GM18511 (cell line): ENCODE measurements at regions not wholly inside any gene's neighbourhood (a gene's known extent, or its start where the extent isn't known, plus 50 kb on each side); places are given as distances from the start of the nearest gene placed in this dataset.
"Not testable (repeated sequence)": the region's sequence is repeated elsewhere in the genome, so short reads cannot be mapped to it uniquely, and the experiment has no call there.

Source experiments
- ATAC-seq: cut with Tn5 transposase; IDR thresholded peaks from one replicate; pipeline ENCODE4 v1.9.1; 2021; ENCODE audit warnings: mild to moderate bottlenecking, moderate library complexity; ENCODE audit not compliant: unreplicated experiment

DNA sequence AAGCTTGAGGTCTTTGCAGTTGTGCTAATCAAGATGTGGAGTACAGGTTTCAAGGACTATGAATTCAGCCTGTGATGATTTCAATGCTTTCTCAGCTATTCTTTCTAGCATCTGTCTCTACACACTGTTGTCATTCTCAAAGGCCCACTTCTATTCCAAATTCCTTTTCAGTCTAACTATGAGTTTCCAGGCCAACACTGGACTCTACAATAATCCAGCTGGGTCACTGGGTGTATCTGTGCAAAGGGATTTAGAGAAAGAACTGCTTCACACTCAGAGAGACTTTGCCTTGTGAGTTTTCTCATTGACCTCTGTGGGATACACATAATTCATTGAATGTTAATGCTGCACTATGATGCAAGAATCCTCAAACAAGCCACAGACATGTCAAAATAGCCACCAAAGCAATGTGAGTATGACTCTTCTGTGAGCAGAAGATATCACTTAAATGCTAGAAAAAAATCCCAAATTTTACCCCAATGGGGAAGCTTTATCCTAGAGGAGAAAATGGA, 171.8 kb upstream of the CLNK start:
- no peak for ATAC-seq

DNA sequence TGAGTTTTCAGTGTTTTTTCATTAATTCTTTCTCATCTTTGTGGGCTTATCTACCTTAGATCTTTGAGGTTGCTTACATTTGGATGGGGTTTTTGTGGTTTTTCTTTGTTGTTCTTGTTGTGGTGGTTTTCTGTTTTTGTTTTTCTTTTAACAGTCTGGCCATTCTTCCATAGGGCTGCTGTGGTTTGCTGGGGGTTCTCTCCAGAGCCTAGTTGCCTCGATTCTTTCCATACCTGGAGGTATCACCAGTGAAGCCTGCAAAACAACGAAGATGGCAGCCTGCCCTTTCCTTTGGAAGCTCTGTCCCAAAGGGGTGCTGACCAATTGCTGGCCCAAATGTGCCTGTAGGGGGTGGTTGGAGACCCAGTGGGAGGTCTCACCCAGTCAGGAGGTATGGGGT, 168.6 kb upstream of the CLNK start:
- no peak for ATAC-seq

- no peak for ATAC-seq
These were observed 157.1 kb upstream of the CLNK start for GRCh38 chr4:10841697-10842096.

DNA sequence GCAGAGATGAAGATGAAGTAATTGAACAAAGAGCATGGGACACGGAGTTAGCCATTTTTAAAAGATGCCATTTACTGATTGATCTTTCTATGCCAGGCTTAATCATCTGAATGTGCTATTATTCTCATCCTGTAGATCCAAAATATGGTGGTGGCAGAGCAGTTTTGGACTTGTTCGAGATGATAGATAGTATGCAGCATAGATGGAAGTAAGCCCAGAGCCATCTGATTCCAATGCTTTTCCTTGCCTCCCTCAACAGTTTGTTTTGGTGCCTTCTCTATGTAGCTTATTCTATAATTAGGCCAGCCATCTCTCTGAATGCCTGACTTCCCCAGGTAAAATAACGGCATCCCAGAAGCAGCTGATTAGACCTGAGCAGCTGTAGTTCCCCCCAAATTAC, 152.6 kb upstream of the CLNK start:
- no peak for ATAC-seq

DNA sequence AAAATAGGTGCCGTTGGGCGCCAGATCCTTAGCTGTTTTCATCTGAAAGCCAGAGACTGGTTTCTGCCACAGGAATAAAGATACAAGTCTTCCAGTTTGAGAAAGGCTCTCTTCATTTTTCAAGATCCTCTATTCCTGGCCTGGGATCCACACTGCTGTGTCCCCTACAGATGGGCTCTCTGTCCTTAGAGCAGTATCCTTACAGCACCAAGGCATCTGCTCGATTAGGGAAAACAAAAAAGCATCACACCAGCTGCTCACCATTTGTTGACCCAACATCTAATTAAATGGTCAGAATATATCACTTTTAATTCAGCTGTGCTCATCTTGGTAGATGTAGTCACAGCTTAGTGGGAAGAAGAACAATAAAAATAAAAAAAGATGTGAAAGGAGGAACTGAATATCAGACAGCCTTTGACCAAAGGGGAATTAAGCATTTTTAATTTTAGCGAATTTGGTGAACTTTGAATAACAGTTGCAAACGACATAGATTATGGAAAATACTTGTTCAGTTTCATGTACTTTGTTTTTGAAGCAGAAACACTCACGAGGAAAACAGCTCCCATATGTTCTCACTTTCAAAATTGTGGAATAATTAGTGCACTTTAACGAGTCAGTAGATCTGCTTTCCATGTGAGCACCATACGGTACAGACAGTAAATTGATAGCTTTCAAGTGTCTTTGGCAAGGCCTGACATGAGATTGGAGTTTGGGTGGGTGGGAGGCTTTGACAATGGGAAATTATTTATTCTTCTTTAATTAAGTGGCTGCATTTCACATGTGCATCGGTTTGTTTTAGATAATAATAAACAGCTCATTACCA, 148.4 kb upstream of the CLNK start:
- ATAC-seq, result no peak

- no peak for ATAC-seq
These were observed 147.3 kb upstream of the CLNK start for GRCh38 chr4:10831727-10832408.

- not testable (repeated sequence) for ATAC-seq
These were observed 144.5 kb upstream of the CLNK start for GRCh38 chr4:10828918-10829538.

DNA sequence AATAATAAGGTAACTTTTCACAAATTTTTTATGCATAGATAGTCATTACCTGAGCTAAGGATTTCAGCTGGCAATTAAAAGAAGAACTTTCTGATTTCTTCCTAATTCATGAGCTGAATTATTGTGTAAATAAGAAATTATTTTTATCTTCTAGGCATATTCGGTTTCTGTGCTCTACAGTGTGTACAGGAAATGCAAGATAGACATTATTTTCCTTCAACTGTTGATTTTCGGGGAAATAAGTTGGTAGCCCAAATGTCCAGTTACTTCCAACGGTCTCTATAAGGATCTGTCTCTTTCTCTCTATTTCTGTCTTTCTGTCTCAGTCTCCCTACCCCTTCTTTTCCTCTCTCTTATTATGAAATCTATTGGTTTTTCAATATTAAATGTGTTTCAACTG, 137.3 kb upstream of the CLNK start:
- no peak for ATAC-seq

DNA sequence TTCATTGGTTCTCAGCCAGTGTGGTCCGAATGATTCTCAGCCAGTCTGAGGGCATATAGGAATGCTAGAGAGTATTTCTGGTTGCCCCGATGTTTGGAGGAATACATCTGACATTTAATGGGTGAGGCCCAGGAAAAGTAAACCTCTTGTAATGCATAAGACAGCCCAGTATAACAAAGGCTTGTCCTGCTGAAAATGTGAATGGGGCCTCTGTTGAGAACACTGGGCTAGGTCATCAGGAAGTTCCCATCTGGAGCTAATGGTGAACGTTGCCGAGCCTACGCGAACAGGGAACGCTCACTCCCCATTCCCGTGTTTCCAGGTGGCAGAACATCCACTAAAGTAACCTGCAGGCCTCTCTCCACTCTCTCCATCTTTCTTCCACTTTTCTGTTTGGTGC, 132.0 kb upstream of the CLNK start:
- ATAC-seq, result no peak

GRCh38 chr4:10811991-10812390, 127.4 kb upstream of the CLNK start:
- ATAC-seq, result no peak

GRCh38 chr4:10810411-10810810, 125.8 kb upstream of the CLNK start:
- no peak for ATAC-seq

- ATAC-seq, result no peak
These were observed 125.3 kb upstream of the CLNK start for GRCh38 chr4:10809905-10810304.

- no peak for ATAC-seq
These were observed 124.0 kb upstream of the CLNK start for GRCh38 chr4:10808591-10808990.

DNA sequence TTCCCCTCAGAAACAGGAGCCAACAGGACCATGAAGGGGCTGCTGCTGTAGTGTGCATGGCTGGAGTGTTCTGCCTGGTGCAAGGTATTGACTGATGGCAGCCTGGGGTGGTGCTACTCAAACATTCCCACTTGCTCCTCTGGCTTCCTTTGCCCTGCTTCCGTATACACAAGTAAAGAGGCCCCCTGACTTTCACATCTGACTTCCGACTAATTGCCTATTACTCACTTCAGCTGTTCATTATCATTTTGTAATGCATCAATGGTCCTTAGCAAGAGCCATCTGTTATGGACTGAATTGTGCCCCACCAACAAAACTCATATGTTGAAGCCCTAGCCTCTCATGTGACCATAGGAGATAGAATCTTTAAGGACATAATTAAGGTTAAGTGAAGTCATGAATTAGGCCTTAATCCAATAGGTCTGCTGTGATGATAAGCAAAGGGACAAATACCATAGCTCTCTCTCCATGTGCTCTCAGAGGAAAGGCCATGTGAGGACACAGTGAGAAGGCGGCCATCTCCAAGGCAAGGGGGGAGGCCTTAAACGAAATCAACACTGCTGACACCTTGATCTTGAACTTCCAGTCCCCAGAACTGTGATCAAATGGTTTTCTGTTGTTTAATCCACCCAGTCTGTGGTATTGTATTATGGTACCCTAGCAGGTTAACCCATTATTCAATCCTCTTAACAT, 122.5 kb upstream of the CLNK start:
- no peak for ATAC-seq

- ATAC-seq, result peak; percentile 60
These were observed 119.3 kb upstream of the CLNK start for GRCh38 chr4:10803713-10804343.

DNA sequence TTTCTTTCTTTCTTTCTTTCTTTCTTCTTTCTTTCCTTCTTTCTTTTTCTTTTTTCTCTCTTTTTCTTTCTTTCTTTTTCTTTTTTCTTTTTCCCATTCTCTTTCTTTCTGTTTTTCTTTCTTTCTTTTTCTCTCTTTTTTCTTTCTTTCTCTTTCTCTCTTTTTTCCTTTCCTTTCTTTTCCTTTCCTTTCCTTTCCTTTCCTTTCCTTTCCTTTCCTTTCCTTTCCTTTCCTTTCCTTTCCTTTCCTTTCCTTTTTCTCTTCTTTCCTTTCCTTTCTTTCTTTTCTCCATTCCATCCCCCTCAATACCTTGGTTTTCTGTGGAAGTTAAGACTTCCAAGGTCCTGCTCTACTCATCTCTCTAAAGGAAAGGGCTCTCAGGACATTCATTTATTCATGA, 102.8 kb upstream of the CLNK start:
- ATAC-seq, result no peak

DNA sequence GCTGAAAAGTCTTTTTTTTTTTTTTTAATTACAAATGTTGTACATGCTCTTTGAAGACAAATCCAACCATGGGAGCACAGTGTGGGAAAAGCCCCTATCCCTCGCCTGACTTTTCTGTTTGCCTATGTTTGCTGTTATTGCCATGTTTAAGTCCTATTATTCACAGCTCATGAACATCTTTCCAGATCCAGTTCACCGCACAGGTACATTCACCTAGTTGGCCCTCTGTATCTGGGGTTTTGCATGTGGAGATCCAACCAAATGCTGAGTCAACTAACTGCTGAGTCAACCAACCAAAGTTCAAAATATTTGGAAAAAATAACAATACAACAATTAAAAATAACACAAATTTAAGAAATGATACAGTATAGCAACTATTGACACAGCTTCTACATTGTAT, 100.1 kb upstream of the CLNK start:
- ATAC-seq, result no peak

DNA sequence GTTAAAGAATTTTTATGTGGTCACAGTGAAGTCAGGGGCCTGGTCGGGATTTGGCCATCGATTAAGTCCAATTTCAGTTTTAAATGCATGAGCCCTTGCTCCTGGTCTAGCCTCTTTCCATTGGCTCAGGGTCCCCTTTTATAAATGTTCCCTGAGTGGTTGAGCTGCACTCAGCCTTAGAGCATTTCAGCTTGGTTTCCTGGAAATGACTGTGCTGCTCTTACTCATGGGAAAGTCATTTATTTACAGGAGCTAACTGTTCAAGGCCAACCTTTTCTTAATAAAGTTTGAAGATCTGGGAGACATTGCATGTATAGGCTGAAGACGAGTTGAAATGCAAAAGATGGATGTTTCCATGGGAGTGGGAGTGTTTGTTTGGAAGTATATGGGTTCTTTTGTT, 98.8 kb upstream of the CLNK start:
- no peak for ATAC-seq

DNA sequence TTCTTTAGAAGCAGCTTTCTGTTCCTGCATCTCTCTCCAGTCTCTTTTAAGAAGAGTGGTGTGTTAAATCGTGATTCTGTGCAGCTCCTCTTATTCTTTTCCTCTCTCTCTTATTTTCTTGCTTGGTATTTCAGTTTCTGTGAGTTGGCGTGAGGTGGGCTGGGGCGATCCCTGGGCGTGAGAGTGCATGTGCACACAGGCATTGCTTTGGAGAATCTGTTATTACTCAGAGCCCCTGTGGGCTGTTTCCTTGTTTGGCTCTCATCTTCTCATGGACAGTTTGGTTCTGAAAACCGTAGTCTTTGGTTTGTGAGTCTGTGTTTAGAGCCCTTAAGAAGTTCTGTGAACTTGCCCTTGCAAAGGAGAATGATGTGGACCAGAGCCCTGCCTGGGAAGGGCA, 97.2 kb upstream of the CLNK start:
- no peak for ATAC-seq

DNA sequence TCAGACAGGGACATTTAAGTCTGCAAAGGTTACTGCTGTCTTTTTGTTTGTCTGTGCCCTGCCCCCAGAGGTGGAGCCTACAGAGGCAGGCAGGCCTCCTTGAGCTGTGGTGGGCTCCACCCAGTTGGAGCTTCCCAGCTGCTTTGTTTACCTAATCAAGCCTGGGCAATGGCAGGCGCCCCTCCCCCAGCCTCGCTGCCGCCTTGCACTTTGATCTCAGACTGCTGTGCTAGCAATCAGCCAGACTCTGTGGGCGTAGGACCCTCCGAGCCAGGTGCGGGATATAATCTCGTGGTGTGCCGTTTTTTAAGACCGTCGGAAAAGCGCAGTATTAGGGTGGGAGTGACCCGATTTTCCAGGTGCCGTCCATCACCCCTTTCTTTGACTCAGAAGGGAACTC, 96.2 kb upstream of the CLNK start:
- ATAC-seq, result not testable (repeated sequence)

DNA sequence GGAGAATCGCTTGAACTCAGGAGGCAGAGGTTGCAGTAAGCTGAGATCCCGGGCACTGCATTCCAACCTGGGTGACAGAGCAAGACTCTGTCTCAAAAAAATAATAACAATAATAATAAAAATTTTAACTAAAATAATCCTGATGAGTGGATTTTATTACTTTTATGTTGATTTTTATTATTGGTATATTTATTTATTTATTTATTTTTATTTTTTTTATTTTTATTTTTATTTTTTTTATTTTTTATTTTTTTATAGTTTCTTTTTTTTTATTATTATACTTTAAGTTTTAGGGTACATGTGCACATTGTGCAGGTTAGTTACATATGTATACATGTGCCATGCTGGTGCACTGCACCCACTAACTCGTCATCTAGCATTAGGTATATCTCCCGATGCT, 90.6 kb upstream of the CLNK start:
- ATAC-seq, result not testable (repeated sequence)
